Activated T-cell treated with anti-CD3 and anti-CD28 coated beads, Interleukin-2, amount 50 U/mL, for 72 hours (primary cell): ENCODE measurements at regions not wholly inside any gene's neighbourhood (a gene's known extent, or its start where the extent isn't known, plus 50 kb on each side); places are given as distances from the start of the nearest gene placed in this dataset.

Experiments
- ATAC-seq, 2 donors: fragments of 150-1000 bp; cut with Tn5 transposase; replicated peaks in 1 of 2; 2 replicates each; pipeline ENCODE4 v1.10.0; 2021; ENCODE audit warnings: moderate library complexity in 2 of 2, mild to moderate bottlenecking in 1 of 2
- DNase-seq, 2 donors: peaks; one replicate each; pipeline ENCODE4 v3.0.0; 2021 to 2022; ENCODE audit warnings: mixed read lengths in 1 of 2
- H3K27ac Mint-ChIP-seq: one replicate; pipeline ENCODE4 v1.8.0; 2022; ENCODE audit warnings: mild to moderate bottlenecking, moderate library complexity, mixed read lengths
- H3K27me3 Mint-ChIP-seq: one replicate; pipeline ENCODE4 v1.8.0; 2022; ENCODE audit warnings: low read depth, mixed read lengths
- H3K36me3 Mint-ChIP-seq, 2 donors: one replicate each; pipeline ENCODE4 v1.8.0; 2022; ENCODE audit warnings: mixed read lengths in 2 of 2, mild to moderate bottlenecking in 1 of 2; ENCODE audit not compliant: insufficient read depth in 2 of 2
- H3K4me1 Mint-ChIP-seq: one replicate; pipeline ENCODE4 v1.8.0; 2022; ENCODE audit warnings: low read depth, mixed read lengths
- H3K4me3 Mint-ChIP-seq, 2 donors: one replicate each; pipeline ENCODE4 v1.8.0; 2022; ENCODE audit warnings: mild to moderate bottlenecking in 2 of 2, mixed read lengths in 2 of 2, moderate library complexity in 2 of 2
- H3K9me3 Mint-ChIP-seq, 2 donors: one replicate each; pipeline ENCODE4 v1.8.0; 2022; ENCODE audit warnings: mixed read lengths in 2 of 2

DNA sequence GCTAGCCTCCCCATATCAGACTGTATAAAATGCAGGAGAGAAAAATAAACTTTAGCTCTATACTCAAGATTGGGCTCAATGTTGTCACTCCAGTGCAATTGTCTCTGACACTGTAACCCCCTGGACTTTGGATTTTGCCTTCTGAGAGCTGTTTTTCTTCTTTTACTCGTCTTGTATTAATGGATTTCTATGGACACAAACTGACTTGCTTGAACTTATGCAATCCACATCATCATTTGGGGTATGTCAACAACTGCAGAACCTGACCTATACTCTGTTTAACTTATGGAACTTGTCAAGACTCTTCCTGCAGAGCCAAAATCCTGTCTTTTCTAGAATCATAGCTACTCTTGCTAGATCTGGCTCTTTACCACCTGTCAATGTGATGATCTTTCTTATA is 257.8 kb upstream of the DCC start:
- DNase-seq (no peak), ATAC-seq (no peak)
- Mint-ChIP-seq H3K4me3 (no peak overlapping the region), H3K36me3 (no peaks in the 10 kb centered on the region), H3K4me1 (no peaks in the 10 kb centered on the region), H3K9me3 (no peaks in the 10 kb centered on the region), H3K27me3 (no peaks in the 10 kb centered on the region), H3K27ac (no peak overlapping the region)

DNA sequence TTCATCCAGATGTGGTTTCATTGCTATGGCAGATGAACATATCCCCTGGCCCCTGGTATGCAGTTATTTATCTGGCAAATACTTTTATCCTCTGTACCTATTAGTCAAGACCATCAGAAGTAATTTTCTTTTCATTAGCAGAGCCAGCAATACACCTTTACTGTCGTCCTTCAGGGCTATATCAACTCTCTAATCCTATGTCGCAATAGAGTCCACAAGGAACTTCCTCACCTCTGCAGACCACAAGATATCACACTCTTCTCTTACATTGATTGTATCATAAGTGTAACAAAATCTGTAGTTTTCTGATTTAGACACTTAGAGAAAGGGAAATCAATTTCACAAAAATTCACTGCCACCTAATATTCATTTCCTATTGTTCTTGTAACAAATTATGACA is 252.9 kb upstream of the DCC start:
- no peak for ATAC-seq
- Mint-ChIP-seq H3K9me3 (no peaks in the 10 kb centered on the region), H3K27ac (no peak overlapping the region)

DNA sequence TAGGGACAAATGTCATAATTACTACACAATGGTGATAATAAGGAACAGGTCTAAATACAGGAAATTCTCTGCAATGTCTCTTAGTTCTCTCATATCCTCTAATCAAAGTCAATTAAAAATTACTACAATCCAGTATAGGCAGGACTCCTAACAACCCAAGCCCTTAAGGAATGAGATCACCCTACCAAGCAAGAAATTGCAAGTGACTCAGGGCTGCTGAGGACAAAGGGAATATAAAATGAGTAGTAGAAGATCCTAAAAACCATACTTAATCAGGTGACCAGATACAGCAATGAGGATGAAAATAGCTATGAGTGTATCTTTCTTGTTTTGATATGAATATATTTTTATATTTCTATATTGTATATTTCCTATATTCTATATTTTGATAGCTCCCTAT is 250.0 kb upstream of the DCC start:
- Mint-ChIP-seq H3K9me3 (peaks cover 0 to 2% of the 10 kb centered on the region in 2 donors), H3K36me3 (no peaks in the 10 kb centered on the region), H3K27me3 (no peaks in the 10 kb centered on the region), H3K27ac (no peak overlapping the region), H3K4me1 (no peaks in the 10 kb centered on the region), H3K4me3 (no peak overlapping the region)
- ATAC-seq (no peak), DNase-seq (no peak)

More for the DNA sequence above, 252.9 kb upstream of the DCC start:
- Mint-ChIP-seq H3K36me3 (no peaks in the 10 kb centered on the region), H3K27me3 (no peaks in the 10 kb centered on the region), H3K4me1 (no peaks in the 10 kb centered on the region), H3K4me3 (no peak overlapping the region)
- no peak for DNase-seq

DNA sequence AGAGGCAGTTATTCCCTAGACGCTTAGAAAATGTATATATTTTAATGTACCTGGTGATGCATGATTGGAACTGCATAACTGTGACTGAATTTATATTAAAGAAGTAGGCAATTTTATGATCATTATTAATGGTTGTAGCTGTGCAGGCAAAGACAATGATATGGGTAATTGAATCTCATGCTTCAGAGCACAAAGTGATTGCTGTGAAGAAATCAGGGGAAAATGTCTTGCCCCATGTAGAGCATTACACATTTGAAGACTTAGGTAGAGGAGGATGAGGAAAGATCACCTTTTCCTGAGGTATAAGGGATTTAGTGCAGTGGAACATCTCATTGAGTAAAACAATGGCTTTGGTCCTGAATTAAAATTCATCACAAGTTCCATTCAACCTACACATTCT is 246.8 kb upstream of the DCC start:
- Mint-ChIP-seq H3K4me1 (no peaks in the 10 kb centered on the region), H3K4me3 (no peak overlapping the region), H3K36me3 (no peaks in the 10 kb centered on the region), H3K9me3 (peaks cover 2% of the 10 kb centered on the region in 2 donors), H3K27me3 (no peaks in the 10 kb centered on the region), H3K27ac (no peak overlapping the region)
- ATAC-seq (no peak), DNase-seq (no peak)

DNA sequence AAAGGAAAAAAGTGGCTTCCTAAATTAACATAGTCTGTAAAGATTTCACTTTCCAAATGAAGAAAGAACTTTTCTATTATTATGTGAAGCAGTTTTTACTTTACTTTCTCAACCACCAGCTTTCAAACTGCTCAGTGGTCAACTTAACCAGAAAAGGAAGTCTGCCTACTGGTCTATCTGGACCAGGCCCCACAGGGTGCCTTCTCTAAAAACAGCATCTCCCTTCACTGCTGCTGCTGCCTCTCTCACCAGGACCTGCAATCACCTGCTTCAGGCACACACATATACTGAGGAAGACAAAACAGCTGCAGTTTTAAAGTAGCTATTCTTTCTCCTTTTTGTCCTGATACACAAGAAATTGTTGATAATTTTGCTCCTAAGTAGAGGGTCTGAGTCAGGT is 221.3 kb upstream of the DCC start:
- no peaks in the 10 kb centered on the region for H3K4me1 Mint-ChIP-seq
- peaks cover 7 to 10% of the 10 kb centered on the region in 2 donors for H3K9me3 Mint-ChIP-seq
- no peaks in the 10 kb centered on the region for H3K27me3 Mint-ChIP-seq
- no peak overlapping the region for H3K27ac Mint-ChIP-seq
- no peaks in the 10 kb centered on the region for H3K36me3 Mint-ChIP-seq
- no peak overlapping the region for H3K4me3 Mint-ChIP-seq
- DNase-seq = no peak
- ATAC-seq = no peak

DNA sequence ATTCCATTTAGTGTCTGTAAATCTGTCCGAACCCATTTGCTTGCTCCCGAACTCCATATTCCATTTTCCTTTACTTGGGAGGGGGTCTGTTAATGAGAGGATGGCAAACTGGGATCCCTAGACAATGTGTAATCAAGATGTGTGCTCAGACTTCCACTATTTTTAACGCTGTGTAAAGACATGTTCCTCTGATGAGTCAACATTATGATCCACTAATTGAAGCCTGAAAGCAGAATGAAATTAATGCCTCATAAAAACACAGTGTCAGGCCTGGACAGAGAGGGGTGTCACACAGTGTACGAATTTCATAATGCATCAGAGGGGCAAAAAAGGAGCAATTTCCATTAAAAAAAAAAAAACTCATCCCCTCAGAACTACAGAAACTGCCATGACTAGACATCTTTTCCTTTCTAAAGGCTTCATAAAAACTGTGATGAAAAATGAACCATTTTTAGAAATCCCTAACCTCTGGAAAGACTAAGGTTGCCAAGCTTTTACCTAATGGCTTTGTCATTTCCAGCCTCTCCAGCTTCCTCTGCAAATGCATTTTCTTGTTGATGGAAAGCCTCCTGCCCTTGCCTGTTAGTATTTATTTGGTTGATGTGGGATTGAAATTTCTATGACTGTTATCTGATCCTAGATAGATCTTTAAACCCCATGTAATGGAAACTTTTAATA is 209.2 kb upstream of the DCC start:
- H3K4me1 Mint-ChIP-seq = no peaks in the 10 kb centered on the region

DNA sequence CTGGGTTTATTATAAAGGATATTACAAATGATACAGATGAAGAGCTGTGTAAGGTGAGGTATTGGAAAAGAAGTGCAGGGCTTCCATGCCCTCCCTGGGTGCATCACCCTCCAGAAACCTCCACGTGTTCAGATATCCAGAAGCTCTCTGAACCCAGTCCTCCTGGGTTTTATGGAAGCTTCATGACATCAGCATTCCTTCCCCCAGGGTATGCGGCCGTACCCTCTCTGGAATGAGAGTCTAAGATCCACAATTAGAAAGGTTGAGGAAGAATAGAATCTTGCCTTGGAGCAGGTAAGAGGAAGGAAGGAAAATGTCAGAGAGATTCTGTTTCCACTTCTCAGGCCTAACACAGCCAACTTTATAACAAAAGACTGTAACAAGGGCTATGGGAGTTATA is 208.2 kb upstream of the DCC start:
- Mint-ChIP-seq H3K4me3 (no peak overlapping the region), H3K9me3 (peaks cover 4 to 5% of the 10 kb centered on the region in 2 donors), H3K36me3 (peaks cover 0 to under 1% of the 10 kb centered on the region in 2 donors), H3K27ac (no peak overlapping the region), H3K4me1 (no peaks in the 10 kb centered on the region), H3K27me3 (no peaks in the 10 kb centered on the region)
- no peak for DNase-seq
- ATAC-seq = no peak

More for the DNA sequence above, 209.2 kb upstream of the DCC start:
- H3K27me3 Mint-ChIP-seq = no peaks in the 10 kb centered on the region
- peaks cover 6 to 7% of the 10 kb centered on the region in 2 donors for H3K9me3 Mint-ChIP-seq
- H3K4me3 Mint-ChIP-seq = no peak overlapping the region
- DNase-seq = no peak
- ATAC-seq = no peak
- no peak overlapping the region for H3K27ac Mint-ChIP-seq
- H3K36me3 Mint-ChIP-seq = no peaks in the 10 kb centered on the region

DNA sequence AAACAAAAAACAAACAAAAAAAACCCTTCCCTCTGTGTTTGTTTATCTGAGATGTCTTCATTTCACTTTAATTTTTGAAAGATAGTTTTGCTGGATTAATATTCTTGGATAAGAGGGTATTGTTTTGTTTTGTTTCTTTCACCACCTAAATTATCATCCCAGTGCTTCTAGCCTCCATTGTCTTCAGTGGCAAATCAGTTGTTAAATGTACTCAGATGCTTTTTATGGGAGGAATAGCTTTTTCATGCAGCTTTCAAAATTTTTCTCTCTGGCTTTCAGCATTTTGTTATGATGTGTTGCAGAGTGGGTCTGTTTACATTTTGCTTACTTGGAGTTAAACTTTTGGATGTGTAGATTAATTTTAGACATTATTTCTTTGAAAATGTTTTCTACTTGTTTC is 203.5 kb upstream of the DCC start:
- ATAC-seq (no peak), DNase-seq (no peak)
- H3K27me3 Mint-ChIP-seq = no peaks in the 10 kb centered on the region
- H3K27ac Mint-ChIP-seq = no peak overlapping the region
- peaks cover 0 to 2% of the 10 kb centered on the region in 2 donors for H3K36me3 Mint-ChIP-seq
- no peaks in the 10 kb centered on the region for H3K4me1 Mint-ChIP-seq
- no peak overlapping the region for H3K4me3 Mint-ChIP-seq
- H3K9me3 Mint-ChIP-seq = peaks cover 5 to 8% of the 10 kb centered on the region in 2 donors

DNA sequence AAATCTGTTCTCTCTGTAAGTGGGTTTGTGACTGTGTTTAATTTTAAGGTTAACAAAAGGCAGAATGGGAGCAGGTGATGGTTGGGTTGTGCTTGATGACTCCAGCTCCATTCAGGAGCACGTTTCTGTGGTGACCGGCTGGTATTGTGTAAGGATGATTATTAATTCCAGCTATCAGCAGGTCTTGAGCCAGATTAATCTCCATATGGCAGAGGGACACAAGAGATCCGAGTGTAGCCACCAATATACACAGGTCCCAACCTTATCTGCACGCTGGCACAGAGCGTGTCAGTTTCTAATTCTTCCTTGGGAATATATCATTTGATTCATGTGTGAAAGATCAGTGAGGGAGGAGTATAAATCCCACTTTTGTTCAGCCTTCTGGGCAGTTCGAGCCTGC is 199.0 kb upstream of the DCC start:
- H3K27ac Mint-ChIP-seq = no peak overlapping the region
- no peaks in the 10 kb centered on the region for H3K27me3 Mint-ChIP-seq
- no peak overlapping the region for H3K4me3 Mint-ChIP-seq
- DNase-seq = no peak
- H3K36me3 Mint-ChIP-seq = peaks cover 0 to 2% of the 10 kb centered on the region in 2 donors
- ATAC-seq = no peak
- H3K9me3 Mint-ChIP-seq = peaks cover 7 to 13% of the 10 kb centered on the region in 2 donors
- no peaks in the 10 kb centered on the region for H3K4me1 Mint-ChIP-seq

DNA sequence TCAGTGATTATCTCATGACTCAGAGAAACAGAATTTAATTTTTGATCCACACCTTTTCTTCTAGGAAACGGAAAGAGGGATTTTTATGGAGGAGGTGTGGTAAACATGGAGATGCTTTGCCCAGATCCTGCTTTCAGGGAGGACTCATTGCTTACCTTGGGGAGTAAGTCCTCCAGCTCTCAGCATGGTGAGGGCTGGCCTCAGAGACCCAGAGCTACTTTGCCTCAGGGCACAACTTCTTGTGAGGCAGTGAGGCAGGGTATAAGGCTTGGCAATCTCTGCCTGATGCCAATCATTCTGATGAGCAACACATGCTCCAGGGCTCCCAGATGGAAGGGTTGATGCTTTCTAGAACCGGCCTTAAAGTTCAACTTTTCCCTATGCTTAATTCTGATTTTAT is 189.9 kb upstream of the DCC start:
- Mint-ChIP-seq H3K4me3 (no peak overlapping the region), H3K9me3 (peaks cover 2 to 7% of the 10 kb centered on the region in 2 donors), H3K36me3 (no peaks in the 10 kb centered on the region), H3K4me1 (no peaks in the 10 kb centered on the region), H3K27me3 (no peaks in the 10 kb centered on the region), H3K27ac (no peak overlapping the region)
- no peak for ATAC-seq
- no peak for DNase-seq

DNA sequence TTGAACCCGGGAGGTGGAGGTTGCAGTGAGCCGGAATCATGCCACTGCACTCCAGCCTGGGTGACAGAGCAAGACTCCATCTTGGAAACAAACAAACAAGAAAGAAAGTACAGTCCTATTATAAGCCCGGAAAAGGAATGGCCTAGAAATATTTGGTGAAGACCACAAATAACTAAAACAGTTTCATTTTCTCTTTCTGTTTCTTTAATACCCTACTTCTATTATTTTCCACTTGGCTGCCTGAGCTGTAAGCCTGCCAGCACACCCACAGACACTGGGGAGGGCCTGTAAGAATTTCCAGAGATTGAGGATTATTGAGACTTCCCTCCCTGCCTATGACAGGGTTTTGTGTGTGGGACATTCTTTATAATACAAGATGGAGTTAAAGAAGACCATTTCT is 188.0 kb upstream of the DCC start:
- H3K4me1 Mint-ChIP-seq = no peaks in the 10 kb centered on the region
- DNase-seq (no peak), ATAC-seq (no peak)
- H3K4me3 Mint-ChIP-seq = no peak overlapping the region
- no peaks in the 10 kb centered on the region for H3K27me3 Mint-ChIP-seq
- H3K36me3 Mint-ChIP-seq = no peaks in the 10 kb centered on the region
- H3K27ac Mint-ChIP-seq = no peak overlapping the region
- peaks cover 2 to 7% of the 10 kb centered on the region in 2 donors for H3K9me3 Mint-ChIP-seq

DNA sequence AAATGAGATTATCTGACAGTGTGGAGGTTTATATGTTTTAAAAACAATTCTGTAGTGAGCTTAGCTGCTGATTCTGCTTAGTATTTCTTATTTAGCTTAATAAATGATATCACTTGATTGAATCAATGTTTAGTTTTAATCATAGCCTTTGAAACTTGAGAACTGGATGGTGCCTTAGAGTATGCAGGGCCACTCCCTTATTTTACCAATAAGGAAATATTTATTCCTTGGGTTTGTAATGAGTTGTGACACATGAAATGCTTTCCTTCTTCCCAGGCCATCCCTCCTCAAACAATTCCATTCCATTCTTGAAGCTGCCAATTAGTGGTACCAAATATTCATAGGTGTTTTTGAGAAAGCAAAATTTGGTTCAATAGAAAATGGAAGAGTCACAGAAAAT is 183.8 kb upstream of the DCC start:
- Mint-ChIP-seq H3K36me3 (no peaks in the 10 kb centered on the region), H3K4me3 (no peak overlapping the region), H3K9me3 (no peaks in the 10 kb centered on the region), H3K27me3 (no peaks in the 10 kb centered on the region), H3K4me1 (no peaks in the 10 kb centered on the region), H3K27ac (no peak overlapping the region)
- ATAC-seq (no peak), DNase-seq (no peak)

DNA sequence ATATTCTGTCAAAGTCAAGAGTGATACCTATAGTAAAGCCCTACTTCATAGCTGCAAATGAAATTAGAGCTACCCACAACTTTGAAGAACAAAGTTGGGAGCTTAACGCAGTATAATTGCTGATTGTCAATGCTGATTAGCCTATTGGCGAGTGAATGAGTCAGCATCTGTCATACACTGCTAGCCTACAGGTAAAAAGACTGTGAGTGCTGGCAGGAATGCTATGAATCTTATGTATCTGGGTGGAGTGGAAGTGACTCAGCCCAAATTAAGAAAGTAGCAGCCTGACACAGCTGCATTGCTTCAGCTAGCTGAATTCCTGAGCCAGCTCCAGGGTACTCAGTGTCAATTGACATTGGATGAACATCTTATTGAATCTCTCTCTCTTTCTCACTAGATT is 179.4 kb upstream of the DCC start:
- no peak overlapping the region for H3K27ac Mint-ChIP-seq
- peaks cover 0 to 2% of the 10 kb centered on the region in 2 donors for H3K36me3 Mint-ChIP-seq
- no peaks in the 10 kb centered on the region for H3K4me1 Mint-ChIP-seq
- no peak for DNase-seq
- peaks cover 3 to 4% of the 10 kb centered on the region in 2 donors for H3K9me3 Mint-ChIP-seq
- no peaks in the 10 kb centered on the region for H3K27me3 Mint-ChIP-seq
- ATAC-seq = no peak
- no peak overlapping the region for H3K4me3 Mint-ChIP-seq

DNA sequence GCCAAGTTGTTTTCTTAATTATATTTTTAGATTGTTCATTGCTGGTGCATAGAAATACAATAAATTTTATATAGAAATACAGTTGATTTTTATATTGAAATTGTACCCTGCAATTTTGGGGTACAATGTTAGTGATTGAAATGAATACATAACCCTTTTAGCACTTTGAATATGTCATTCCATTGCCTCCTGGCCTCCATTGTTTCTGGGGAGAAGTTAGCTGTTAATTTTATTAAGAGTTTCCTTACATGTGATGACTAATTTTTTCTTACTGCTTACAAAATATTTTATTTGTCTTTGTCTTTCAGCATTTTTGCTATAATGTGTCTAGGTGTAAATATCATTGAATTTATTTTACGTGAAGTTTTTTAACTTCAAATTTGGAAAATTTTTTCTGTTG is 176.5 kb upstream of the DCC start:
- DNase-seq (no peak), ATAC-seq (no peak)
- H3K36me3 Mint-ChIP-seq = peaks cover 0 to 2% of the 10 kb centered on the region in 2 donors
- H3K4me3 Mint-ChIP-seq = no peak overlapping the region
- H3K9me3 Mint-ChIP-seq = peaks cover 3 to 4% of the 10 kb centered on the region in 2 donors
- H3K4me1 Mint-ChIP-seq = no peaks in the 10 kb centered on the region
- no peaks in the 10 kb centered on the region for H3K27me3 Mint-ChIP-seq
- H3K27ac Mint-ChIP-seq = no peak overlapping the region
